ENCODE measurements at regions not wholly inside any gene's neighbourhood (a gene's known extent, or its start where the extent isn't known, plus 50 kb on each side); places are given as distances from the start of the nearest gene placed in this dataset.

DNA sequence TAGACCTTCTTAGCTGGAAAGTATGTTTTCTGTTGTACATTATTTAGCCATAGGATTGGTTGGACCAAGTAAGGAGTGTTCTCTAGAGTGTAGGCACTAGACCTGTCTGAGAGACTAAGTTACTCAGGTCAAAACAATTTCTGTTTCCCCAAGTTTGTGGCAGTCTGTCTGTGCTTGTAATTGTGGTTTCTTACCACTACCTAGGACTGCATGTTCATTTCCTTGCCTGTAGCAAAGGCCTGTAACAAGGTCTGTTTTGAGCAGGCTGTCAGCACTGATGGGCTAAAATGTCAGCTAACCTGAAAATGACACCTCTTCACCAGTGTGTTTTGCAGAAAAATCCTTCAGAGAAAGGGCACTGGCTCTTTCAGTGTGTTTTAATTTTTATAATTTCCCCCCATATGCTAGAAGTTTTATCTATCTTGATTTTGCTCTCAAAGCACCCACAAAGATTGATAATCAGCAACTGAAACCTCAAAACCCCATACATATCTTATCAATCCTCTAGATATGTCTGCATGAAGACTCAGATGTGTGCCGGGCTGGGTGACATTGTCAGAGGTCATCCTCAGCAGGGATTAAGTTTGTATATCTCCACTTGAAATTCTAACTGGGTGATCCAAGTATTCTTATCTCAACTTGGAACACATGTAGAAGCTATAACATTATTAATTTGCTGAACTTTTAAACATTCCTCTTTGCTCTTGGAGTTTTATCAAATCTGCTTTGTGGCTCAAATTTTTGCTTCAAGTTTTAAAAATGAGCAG, 50.7 kb upstream of the ST6GALNAC3 start:
- no peak for DNase-seq (ENCODE audit: low read depth, low spot score)
- in situ Hi-C loops (cut with HindIII; ENCODE audit: low pct_unique_long_range_greater_than_20kb, low sequenced_read_pairs): no loop called here

Measured in SK-MEL-5 (cell line).